ENCODE measurements at regions not wholly inside any gene's neighbourhood (a gene's known extent, or its start where the extent isn't known, plus 50 kb on each side); places are given as distances from the start of the nearest gene placed in this dataset.

GRCh38 chr12:67455236-67455635 is 186.1 kb downstream of the CAND1 start:
- TF ChIP-seq, protein P1, sequence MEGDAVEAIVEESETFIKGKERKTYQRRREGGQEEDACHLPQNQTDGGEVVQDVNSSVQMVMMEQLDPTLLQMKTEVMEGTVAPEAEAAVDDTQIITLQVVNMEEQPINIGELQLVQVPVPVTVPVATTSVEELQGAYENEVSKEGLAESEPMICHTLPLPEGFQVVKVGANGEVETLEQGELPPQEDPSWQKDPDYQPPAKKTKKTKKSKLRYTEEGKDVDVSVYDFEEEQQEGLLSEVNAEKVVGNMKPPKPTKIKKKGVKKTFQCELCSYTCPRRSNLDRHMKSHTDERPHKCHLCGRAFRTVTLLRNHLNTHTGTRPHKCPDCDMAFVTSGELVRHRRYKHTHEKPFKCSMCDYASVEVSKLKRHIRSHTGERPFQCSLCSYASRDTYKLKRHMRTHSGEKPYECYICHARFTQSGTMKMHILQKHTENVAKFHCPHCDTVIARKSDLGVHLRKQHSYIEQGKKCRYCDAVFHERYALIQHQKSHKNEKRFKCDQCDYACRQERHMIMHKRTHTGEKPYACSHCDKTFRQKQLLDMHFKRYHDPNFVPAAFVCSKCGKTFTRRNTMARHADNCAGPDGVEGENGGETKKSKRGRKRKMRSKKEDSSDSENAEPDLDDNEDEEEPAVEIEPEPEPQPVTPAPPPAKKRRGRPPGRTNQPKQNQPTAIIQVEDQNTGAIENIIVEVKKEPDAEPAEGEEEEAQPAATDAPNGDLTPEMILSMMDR (IDR thresholded peaks at IDR 0.05): no peak
- no peak for TF ChIP-seq POLR2AphosphoS5 (IDR thresholded peaks at IDR 0.05)
- no peak for TF ChIP-seq POLR2A (IDR thresholded peaks at IDR 0.05)
